HCT116 (cell line): ENCODE measurements at regions not wholly inside any gene's neighbourhood (a gene's known extent, or its start where the extent isn't known, plus 50 kb on each side); places are given as distances from the start of the nearest gene placed in this dataset.

Source experiments
- ATAC-seq: fragments of 200-7000 bp; cut with Tn5 transposase; 2 replicates; pipeline ENCODE4 v1.9.1; 2020; ENCODE audit warnings: mild to moderate bottlenecking, moderate library complexity
- BruUV-seq: library from RNA; stranded (reverse); fragments of 400-500 nt; replicated peaks from 2 replicates; lab custom pipeline; 2021; lab: Mats Ljungman, UMichigan
- CTCF ChIA-PET: fragments of 300-600 bp; sonication (Branson Sonifier 250); formaldehyde crosslinking; loops from one replicate; lab custom pipeline; 2021; ENCODE audit warnings: antibody characterized with exemption; lab: Charles Lee
- POLR2A ChIA-PET: fragments of 300-600, 350-600 bp; sonication (Branson Sonifier 250); formaldehyde crosslinking; loops from one replicate; lab custom pipeline; 2021; ENCODE audit warnings: antibody characterized with exemption; lab: Charles Lee
- RAD21 ChIA-PET, 2 experiments: fragments of 300-600 bp; sonication (Branson Sonifier 250); formaldehyde crosslinking; loops; one replicate each; lab custom pipeline; 2023; ENCODE audit warnings: low total read pairs in 2 of 2; ENCODE audit not compliant: uncharacterized antibody in 2 of 2, unreplicated experiment in 2 of 2, low non-redundant PET in 1 of 2; lab: Charles Lee
- DNase-seq: peaks from one replicate; pipeline ENCODE4 v3.0.0-alpha.2; 2010; ENCODE audit warnings: low read depth, low spot score
- H2AFZ ChIP-seq: fragments of 200-600 bp; shearing (Covaris generic), sonication (generic); 2 replicates; pipeline ENCODE4 v1.6.1; 2017; ENCODE audit warnings: low read depth, mixed run types, mixed read lengths, antibody characterized with exemption, low read length; ENCODE audit not compliant: poor library complexity, severe bottlenecking
- H3K27ac ChIP-seq: 2 replicates; pipeline ENCODE4 v1.5.1; 2012; ENCODE audit warnings: low read depth, low read length
- H3K27me3 ChIP-seq: fragments of 200-600 bp; sonication (generic); 2 replicates; pipeline ENCODE4 v1.6.1; 2016; ENCODE audit warnings: mixed run types, low read length, mixed read lengths; ENCODE audit not compliant: insufficient read depth
- H3K36me3 ChIP-seq, 2 experiments: fragments of 200-500 bp in 1 of 2; fragments of 200-600 bp in 1 of 2; sonication (Bioruptor generic) in 1 of 2; sonication (generic) in 1 of 2; 2 replicates each; pipeline versions ENCODE4 v1.5.1 to v1.6.1; 2014 to 2016; ENCODE audit warnings: low read length in 2 of 2, inconsistent platforms in 1 of 2, mixed read lengths in 1 of 2, mixed run types in 1 of 2; ENCODE audit not compliant: insufficient read depth in 2 of 2, control insufficient read depth in 1 of 2
- H3K4me1 ChIP-seq, 2 experiments: fragments of 200-600 bp in 1 of 2; sonication (generic) in 1 of 2; 2 replicates each; pipeline versions ENCODE4 v1.5.1 to v1.6.1; 2012 to 2017; ENCODE audit warnings: low read length in 2 of 2, inconsistent platforms in 1 of 2, mild to moderate bottlenecking in 1 of 2, mixed read lengths in 1 of 2, mixed run types in 1 of 2, moderate library complexity in 1 of 2; ENCODE audit not compliant: insufficient read depth in 2 of 2, control insufficient read depth in 1 of 2
- H3K4me2 ChIP-seq: fragments of 200-600 bp; sonication (generic); 2 replicates; pipeline ENCODE4 v1.6.1; 2017; ENCODE audit warnings: mixed run types, low read length, mixed read lengths
- H3K4me3 ChIP-seq, 2 experiments: fragments of 200-600 bp in 1 of 2; sonication (generic) in 1 of 2; replicated peaks in 1 of 2; 2 replicates each; pipeline ENCODE4 v1.5.1; 2011 to 2016; ENCODE audit warnings: low read length in 2 of 2, control low read depth in 1 of 2, low read depth in 1 of 2, mild to moderate bottlenecking in 1 of 2, mixed read lengths in 1 of 2, mixed run types in 1 of 2
- H3K79me2 ChIP-seq: fragments of 200-600 bp; sonication (generic); 2 replicates; pipeline ENCODE4 v1.6.1; 2017; ENCODE audit warnings: mild to moderate bottlenecking, mixed run types, low read length, moderate library complexity, mixed read lengths; ENCODE audit not compliant: insufficient read depth
- H3K9ac ChIP-seq: fragments of 200-600 bp; sonication (generic); 2 replicates; pipeline ENCODE4 v1.6.1; 2016; ENCODE audit warnings: low read length, mixed read lengths
- H3K9me2 ChIP-seq: fragments of 200-600 bp; sonication (generic), shearing (Covaris generic); 2 replicates; pipeline ENCODE4 v1.6.1; 2017; ENCODE audit warnings: mixed run types, mild to moderate bottlenecking, moderate library complexity; ENCODE audit not compliant: insufficient read depth
- H3K9me3 ChIP-seq, 2 experiments: fragments of 200-500 bp in 1 of 2; fragments of 200-600 bp in 1 of 2; sonication (Bioruptor generic) in 1 of 2; sonication (generic) in 1 of 2; 2 replicates each; pipeline ENCODE4 v1.6.1; 2014 to 2017; ENCODE audit warnings: low read length in 2 of 2, mixed read lengths in 2 of 2, inconsistent platforms in 1 of 2, low read depth in 1 of 2, mild to moderate bottlenecking in 1 of 2, mixed run types in 1 of 2, moderate library complexity in 1 of 2; ENCODE audit not compliant: control insufficient read depth in 1 of 2, insufficient read depth in 1 of 2
- H4K20me1 ChIP-seq: fragments of 200-600 bp; sonication (generic), shearing (Covaris generic); 2 replicates; pipeline ENCODE4 v1.6.1; 2017; ENCODE audit warnings: mixed run types, mild to moderate bottlenecking, moderate library complexity; ENCODE audit not compliant: insufficient read depth
- CBX3 ChIP-seq: IDR thresholded peaks from 2 replicates; pipeline ENCODE4 v1.6.1; 2012; ENCODE audit warnings: low read depth
- CEBPB ChIP-seq: IDR thresholded peaks from 2 replicates; pipeline ENCODE4 v1.6.1; 2012; ENCODE audit warnings: low read depth
- EGR1 ChIP-seq: IDR thresholded peaks from 2 replicates; pipeline ENCODE4 v1.6.1; 2012; ENCODE audit warnings: low read depth
- EZH2phosphoT487 ChIP-seq: fragments of 200-600 bp; IDR thresholded peaks from 2 replicates; pipeline ENCODE4 v1.6.1; 2018; ENCODE audit warnings: antibody characterized with exemption, borderline replicate concordance
- FOSL1 ChIP-seq: IDR thresholded peaks from 2 replicates; pipeline ENCODE4 v1.6.1; 2012; ENCODE audit warnings: low read depth
- JUND ChIP-seq: IDR thresholded peaks from 2 replicates; pipeline ENCODE4 v1.6.1; 2012
- POLR2A ChIP-seq: IDR thresholded peaks from 2 replicates; pipeline ENCODE4 v1.7.0; 2011; ENCODE audit warnings: borderline replicate concordance; ENCODE audit not compliant: insufficient read depth, insufficient read length; ENCODE audit errors: extremely low read depth
- POLR2AphosphoS5 ChIP-seq: IDR thresholded peaks from 2 replicates; pipeline ENCODE4 v1.6.1; 2011; ENCODE audit warnings: mild to moderate bottlenecking, low read depth, low read length, moderate library complexity
- RAD21 ChIP-seq: IDR thresholded peaks from 2 replicates; pipeline ENCODE4 v1.6.1; 2012; ENCODE audit warnings: low read depth, mild to moderate bottlenecking
- SIN3A ChIP-seq: IDR thresholded peaks from 2 replicates; pipeline ENCODE4 v1.6.1; 2012; ENCODE audit warnings: low read depth
- SP1 ChIP-seq: IDR thresholded peaks from 2 replicates; pipeline ENCODE4 v1.6.1; 2012; ENCODE audit warnings: low read depth
- SRF ChIP-seq: IDR thresholded peaks from 2 replicates; pipeline ENCODE4 v1.6.1; 2012; ENCODE audit warnings: low read depth
- TCF7L2 ChIP-seq: IDR thresholded peaks from 2 replicates; pipeline ENCODE4 v1.7.0; 2011; ENCODE audit warnings: borderline replicate concordance, inconsistent platforms; ENCODE audit not compliant: insufficient read depth, insufficient read length; ENCODE audit errors: extremely low read depth
- YY1 ChIP-seq: IDR thresholded peaks from 2 replicates; pipeline ENCODE4 v1.6.1; 2011; ENCODE audit warnings: low read length, low read depth, moderate library complexity, mild to moderate bottlenecking; ENCODE audit not compliant: insufficient replicate concordance; ENCODE audit errors: extremely low read depth
- ZFX ChIP-seq: fragments of 450-650 bp; IDR thresholded peaks from 2 replicates; pipeline ENCODE4 v1.6.1; 2017
- intact Hi-C: fragments of 100-400 bp; cut with micrococcal nuclease; formaldehyde crosslinking; loops from 2 replicates; pipeline ENCODE4 v1.10.0; 2022
- TF ChIP-seq, protein P1 (sequence below): IDR thresholded peaks from 2 replicates; pipeline ENCODE4 v1.6.1; 2012; ENCODE audit warnings: low read depth

DNA sequence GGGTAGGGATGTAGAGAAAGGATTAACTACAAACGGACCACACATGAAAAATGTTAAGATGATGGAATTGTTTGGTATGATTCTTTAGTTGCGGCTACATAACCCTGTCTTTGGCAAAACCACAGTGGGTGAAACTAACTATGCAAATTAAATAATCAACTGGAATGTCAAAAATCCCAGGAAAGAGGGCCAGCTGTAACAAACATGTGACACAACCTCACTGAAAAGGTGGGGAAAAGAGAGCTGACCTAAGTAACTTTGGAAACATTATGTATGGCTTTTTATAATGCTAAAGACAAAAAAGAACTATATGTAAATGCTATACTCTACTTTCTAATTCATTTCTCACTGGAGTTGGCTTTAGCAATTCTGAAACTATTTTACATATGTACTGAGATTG, 252.0 kb downstream of the MRPS30 start:
- Histone ChIP-seq H3K9ac (no peak overlapping the region), H3K9me3 (no peaks in the 10 kb centered on the region), H3K4me1 (no peaks in the 10 kb centered on the region), H3K79me2 (no peaks in the 10 kb centered on the region), H3K9me2 (no peaks in the 10 kb centered on the region), H3K4me3 (no peak overlapping the region), H2AFZ (peak overlapping the region; percentile 38), H3K27me3 (no peaks in the 10 kb centered on the region), H3K27ac (no peak overlapping the region), H4K20me1 (no peaks in the 10 kb centered on the region), H3K4me2 (no peak overlapping the region), H3K36me3 (no peaks in the 10 kb centered on the region)
- no peak for TF ChIP-seq POLR2AphosphoS5
- TF ChIP-seq POLR2A: no peak
- no peak for TF ChIP-seq SIN3A
- TF ChIP-seq, protein P1, sequence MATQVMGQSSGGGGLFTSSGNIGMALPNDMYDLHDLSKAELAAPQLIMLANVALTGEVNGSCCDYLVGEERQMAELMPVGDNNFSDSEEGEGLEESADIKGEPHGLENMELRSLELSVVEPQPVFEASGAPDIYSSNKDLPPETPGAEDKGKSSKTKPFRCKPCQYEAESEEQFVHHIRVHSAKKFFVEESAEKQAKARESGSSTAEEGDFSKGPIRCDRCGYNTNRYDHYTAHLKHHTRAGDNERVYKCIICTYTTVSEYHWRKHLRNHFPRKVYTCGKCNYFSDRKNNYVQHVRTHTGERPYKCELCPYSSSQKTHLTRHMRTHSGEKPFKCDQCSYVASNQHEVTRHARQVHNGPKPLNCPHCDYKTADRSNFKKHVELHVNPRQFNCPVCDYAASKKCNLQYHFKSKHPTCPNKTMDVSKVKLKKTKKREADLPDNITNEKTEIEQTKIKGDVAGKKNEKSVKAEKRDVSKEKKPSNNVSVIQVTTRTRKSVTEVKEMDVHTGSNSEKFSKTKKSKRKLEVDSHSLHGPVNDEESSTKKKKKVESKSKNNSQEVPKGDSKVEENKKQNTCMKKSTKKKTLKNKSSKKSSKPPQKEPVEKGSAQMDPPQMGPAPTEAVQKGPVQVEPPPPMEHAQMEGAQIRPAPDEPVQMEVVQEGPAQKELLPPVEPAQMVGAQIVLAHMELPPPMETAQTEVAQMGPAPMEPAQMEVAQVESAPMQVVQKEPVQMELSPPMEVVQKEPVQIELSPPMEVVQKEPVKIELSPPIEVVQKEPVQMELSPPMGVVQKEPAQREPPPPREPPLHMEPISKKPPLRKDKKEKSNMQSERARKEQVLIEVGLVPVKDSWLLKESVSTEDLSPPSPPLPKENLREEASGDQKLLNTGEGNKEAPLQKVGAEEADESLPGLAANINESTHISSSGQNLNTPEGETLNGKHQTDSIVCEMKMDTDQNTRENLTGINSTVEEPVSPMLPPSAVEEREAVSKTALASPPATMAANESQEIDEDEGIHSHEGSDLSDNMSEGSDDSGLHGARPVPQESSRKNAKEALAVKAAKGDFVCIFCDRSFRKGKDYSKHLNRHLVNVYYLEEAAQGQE: no peak
- no peak for TF ChIP-seq YY1
- BruUV-seq: no TSS peak
- ATAC-seq (no peak), DNase-seq (no peak)
- intact Hi-C loops: no loop called here
- RAD21 ChIA-PET: no interaction called here
- CTCF ChIA-PET: no interaction called here
- POLR2A ChIA-PET: no interaction called here

DNA sequence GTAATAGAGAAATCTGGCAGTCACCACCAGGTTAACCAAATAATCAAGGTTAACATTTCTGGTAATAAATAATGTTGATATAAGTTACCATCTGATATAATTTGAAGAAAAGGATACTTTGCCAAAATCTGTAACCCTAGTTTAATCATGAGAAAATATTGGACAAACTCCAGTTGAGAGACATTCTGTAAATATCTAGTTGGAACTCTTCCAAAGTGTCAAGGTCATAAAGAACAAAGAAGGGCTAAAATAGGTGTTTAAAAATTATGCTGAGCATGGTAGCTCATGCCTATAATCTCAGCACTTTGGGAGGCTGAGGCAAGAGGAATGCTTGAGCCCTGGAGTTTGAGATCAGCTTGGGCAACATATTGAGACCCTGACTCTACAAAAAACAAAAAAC, 253.3 kb downstream of the MRPS30 start:
- ChIA-PET CTCF (no interaction called here), POLR2A (no interaction called here), RAD21 (no interaction called here)
- H2AFZ ChIP-seq: no peak overlapping the region
- H3K4me1 ChIP-seq: no peaks in the 10 kb centered on the region
- no peaks in the 10 kb centered on the region for H3K27me3 ChIP-seq
- H3K4me2 ChIP-seq: no peak overlapping the region
- DNase-seq (no peak), ATAC-seq (no peak)
- H3K27ac ChIP-seq: no peak overlapping the region
- H3K4me3 ChIP-seq: no peak overlapping the region
- H3K9me2 ChIP-seq: no peaks in the 10 kb centered on the region
- H3K9ac ChIP-seq: no peak overlapping the region
- H3K79me2 ChIP-seq: no peaks in the 10 kb centered on the region
- no peaks in the 10 kb centered on the region for H3K9me3 ChIP-seq
- no TSS peak for BruUV-seq
- no peaks in the 10 kb centered on the region for H4K20me1 ChIP-seq
- intact Hi-C loops: no loop called here
- no peaks in the 10 kb centered on the region for H3K36me3 ChIP-seq
- TF ChIP-seq EGR1: no peak
- TF ChIP-seq TCF7L2: no peak
- TF ChIP-seq, protein P1: no peak
- TF ChIP-seq CEBPB: no peak
- TF ChIP-seq RAD21: no peak
- no peak for TF ChIP-seq SP1
- no peak for TF ChIP-seq JUND
- no peak for TF ChIP-seq CBX3
- no peak for TF ChIP-seq POLR2A
- no peak for TF ChIP-seq SRF
- no peak for TF ChIP-seq EZH2phosphoT487
- no peak for TF ChIP-seq YY1
- TF ChIP-seq ZFX: no peak
- TF ChIP-seq FOSL1: no peak
